ENCODE measurements at regions not wholly inside any gene's neighbourhood (a gene's known extent, or its start where the extent isn't known, plus 50 kb on each side); places are given as distances from the start of the nearest gene placed in this dataset.

- TF ChIP-seq CTCF (IDR thresholded peaks at IDR 0.05), result no peak
- Mint-ChIP-seq H3K27me3 (no peaks in the 10 kb centered on the region), H3K9me3 (peaks cover 6% of the 10 kb centered on the region), H3K4me1 (ENCODE audit: low read depth) (no peaks in the 10 kb centered on the region), H3K36me3 (ENCODE audit: low read depth) (no peaks in the 10 kb centered on the region), H3K27ac (no peak overlapping the region), H3K4me3 (no peak overlapping the region)
- no peak for ATAC-seq
- POLR2A ChIA-PET, result no interaction called here
- intact Hi-C loops (cut with micrococcal nuclease), result no loop called here
- CTCF ChIA-PET, result no interaction called here
- DNase-seq, result no peak
These were observed 877.1 kb upstream of the CNTN5 start for GRCh38 chr11:98143661-98144060.

GRCh38 chr11:98153752-98154151 lies 867.0 kb upstream of the CNTN5 start:
- intact Hi-C loops (cut with micrococcal nuclease), result no loop called here
- CTCF ChIA-PET, result no interaction called here
- Mint-ChIP-seq H3K36me3 (ENCODE audit: low read depth) (no peaks in the 10 kb centered on the region), H3K4me1 (ENCODE audit: low read depth) (no peaks in the 10 kb centered on the region), H3K4me3 (no peak overlapping the region), H3K9me3 (peaks cover 7% of the 10 kb centered on the region), H3K27ac (no peak overlapping the region), H3K27me3 (no peaks in the 10 kb centered on the region)
- DNase-seq (no peak), ATAC-seq (no peak)
- POLR2A ChIA-PET, result no interaction called here
- no peak for TF ChIP-seq CTCF (IDR thresholded peaks at IDR 0.05)

- peaks cover 5% of the 10 kb centered on the region for H3K9me3 Mint-ChIP-seq
These were observed 865.1 kb upstream of the CNTN5 start for GRCh38 chr11:98155696-98156095.

GRCh38 chr11:98177925-98178324 lies 842.8 kb upstream of the CNTN5 start:
- H3K4me1 Mint-ChIP-seq (ENCODE audit: low read depth), result no peaks in the 10 kb centered on the region
- no peak overlapping the region for H3K4me3 Mint-ChIP-seq
- DNase-seq, result no peak
- no peaks in the 10 kb centered on the region for H3K36me3 Mint-ChIP-seq (ENCODE audit: low read depth)
- no peak for ATAC-seq
- ChIA-PET POLR2A (no interaction called here), CTCF (no interaction called here)
- intact Hi-C loops (cut with micrococcal nuclease), result no loop called here
- H3K9me3 Mint-ChIP-seq, result peaks cover 11% of the 10 kb centered on the region
- H3K27ac Mint-ChIP-seq, result no peak overlapping the region
- no peak for TF ChIP-seq CTCF (IDR thresholded peaks at IDR 0.05)
- no peaks in the 10 kb centered on the region for H3K27me3 Mint-ChIP-seq

More at GRCh38 chr11:98155696-98156095, 865.1 kb upstream of the CNTN5 start:
- ATAC-seq (no peak), DNase-seq (no peak)
- no peaks in the 10 kb centered on the region for H3K27me3 Mint-ChIP-seq
- no peak overlapping the region for H3K27ac Mint-ChIP-seq
- H3K4me3 Mint-ChIP-seq, result no peak overlapping the region
- POLR2A ChIA-PET, result no interaction called here
- no peak for TF ChIP-seq CTCF (IDR thresholded peaks at IDR 0.05)
- intact Hi-C loops (cut with micrococcal nuclease), result no loop called here
- H3K36me3 Mint-ChIP-seq (ENCODE audit: low read depth), result no peaks in the 10 kb centered on the region
- H3K4me1 Mint-ChIP-seq (ENCODE audit: low read depth), result no peaks in the 10 kb centered on the region
- CTCF ChIA-PET, result no interaction called here

- CTCF ChIA-PET, result no interaction called here
- no peak overlapping the region for H3K27ac Mint-ChIP-seq
- TF ChIP-seq CTCF (IDR thresholded peaks at IDR 0.05), result no peak
- no peak overlapping the region for H3K4me3 Mint-ChIP-seq
- H3K36me3 Mint-ChIP-seq (ENCODE audit: low read depth), result no peaks in the 10 kb centered on the region
- intact Hi-C loops (cut with micrococcal nuclease), result no loop called here
- ATAC-seq (no peak), DNase-seq (no peak)
- no peaks in the 10 kb centered on the region for H3K4me1 Mint-ChIP-seq (ENCODE audit: low read depth)
- POLR2A ChIA-PET, result no interaction called here
- H3K27me3 Mint-ChIP-seq, result no peaks in the 10 kb centered on the region
- H3K9me3 Mint-ChIP-seq, result peaks cover 12% of the 10 kb centered on the region
These were observed 840.2 kb upstream of the CNTN5 start for GRCh38 chr11:98180511-98180910.
